NCI-H82 treated with DMSO at 0.1 percent for 48 hours (cell line): ENCODE measurements at regions not wholly inside any gene's neighbourhood (a gene's known extent, or its start where the extent isn't known, plus 50 kb on each side); places are given as distances from the start of the nearest gene placed in this dataset.

Experiments used
- DNase-seq: peaks from one replicate; lab custom pipeline; 2025; ENCODE audit not compliant: unreplicated experiment; lab: John Stamatoyannopoulos, UW

DNA sequence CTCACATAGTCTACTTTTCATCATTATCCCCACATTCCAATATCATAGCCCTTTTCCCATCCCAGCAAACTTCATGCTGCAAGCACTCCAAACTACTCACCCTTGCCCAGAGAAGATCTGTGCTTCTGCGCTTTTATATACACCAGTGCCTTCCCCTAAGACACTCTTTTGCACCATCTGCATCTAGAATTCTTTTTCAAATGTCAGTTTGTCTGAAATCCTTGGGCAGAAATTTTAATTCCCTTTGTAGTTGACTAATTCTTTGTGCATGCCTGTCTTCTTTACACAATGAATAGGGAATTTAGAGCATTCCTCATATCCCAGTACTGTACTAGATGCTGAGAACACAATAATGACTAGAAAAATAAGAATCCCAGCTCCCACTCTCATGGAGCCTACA lies 298.9 kb downstream of the KCNN2 start:
- no peak for DNase-seq

DNA sequence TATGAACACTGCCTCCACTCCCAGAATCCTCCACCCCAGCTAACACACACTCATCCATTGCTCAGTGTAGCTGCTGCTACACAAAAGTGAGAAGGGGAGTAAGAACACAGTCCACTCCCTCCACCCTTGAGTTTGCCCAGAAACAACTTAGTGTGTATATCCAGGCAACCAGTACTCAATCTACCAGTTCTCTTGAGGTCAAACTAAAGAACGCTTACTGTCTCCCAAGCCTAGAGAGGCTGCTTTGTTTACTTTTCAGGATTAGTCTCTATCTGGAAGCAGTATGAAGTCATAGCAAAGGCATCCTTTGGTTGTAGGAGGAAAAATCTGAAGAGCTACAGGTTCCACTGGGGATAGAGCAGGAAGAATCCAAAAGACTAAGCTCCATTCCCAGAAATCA lies 296.3 kb downstream of the KCNN2 start:
- DNase-seq, result no peak

DNA sequence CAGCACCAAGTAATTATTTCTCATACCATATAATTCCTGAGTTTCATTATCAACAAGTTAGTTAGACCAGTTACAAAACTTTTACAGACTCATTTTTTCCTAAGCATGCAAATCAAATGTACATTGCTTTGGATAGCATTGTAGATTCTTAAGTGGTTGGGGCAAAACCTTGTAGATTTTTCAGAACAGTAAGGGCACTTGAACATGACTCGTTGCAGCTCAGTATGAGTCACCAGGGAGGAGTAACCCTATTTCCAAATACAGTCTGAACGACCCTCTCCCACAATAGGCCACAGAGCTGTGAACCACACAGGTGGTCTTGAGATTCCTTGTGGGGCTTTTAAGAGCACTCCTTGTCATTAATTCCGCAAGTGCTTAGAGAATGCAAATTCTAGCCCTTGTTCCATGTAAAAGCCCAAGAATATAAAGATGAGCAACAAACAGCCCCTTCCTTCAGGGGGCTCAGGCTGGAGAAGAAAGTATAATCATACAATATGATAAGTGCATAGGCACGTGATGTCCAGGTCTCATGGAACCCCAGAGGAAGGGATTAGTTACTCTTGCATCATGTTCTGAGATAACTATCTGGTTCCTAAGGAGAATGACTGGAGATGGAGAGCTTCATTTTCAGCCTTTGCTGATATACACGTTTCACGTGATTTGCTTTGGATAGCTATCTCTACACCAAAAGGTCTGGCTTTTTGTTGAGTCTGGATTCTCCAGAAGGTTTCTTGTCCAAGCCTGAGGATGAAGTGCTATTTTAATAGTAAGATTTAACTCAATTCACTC lies 295.7 kb downstream of the KCNN2 start:
- no peak for DNase-seq

DNA sequence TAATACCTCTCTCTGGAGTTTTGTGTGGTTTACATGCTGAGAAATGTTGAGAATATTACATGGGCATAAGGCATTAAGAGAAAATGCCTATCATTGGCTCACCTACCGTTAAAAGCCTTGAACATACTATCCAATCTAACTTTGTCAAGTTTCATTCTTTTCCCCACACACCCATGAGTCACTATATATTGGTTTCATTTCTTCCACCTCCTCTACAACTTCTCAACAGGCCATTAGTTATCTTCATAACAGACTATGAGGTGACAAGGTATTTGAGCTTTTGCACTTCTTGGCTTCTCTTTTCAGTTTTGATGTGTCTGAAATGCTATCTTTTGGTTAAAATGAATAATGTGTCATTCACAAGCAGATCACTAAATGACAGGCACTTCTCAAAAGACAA lies 288.0 kb downstream of the KCNN2 start:
- DNase-seq, result no peak

DNA sequence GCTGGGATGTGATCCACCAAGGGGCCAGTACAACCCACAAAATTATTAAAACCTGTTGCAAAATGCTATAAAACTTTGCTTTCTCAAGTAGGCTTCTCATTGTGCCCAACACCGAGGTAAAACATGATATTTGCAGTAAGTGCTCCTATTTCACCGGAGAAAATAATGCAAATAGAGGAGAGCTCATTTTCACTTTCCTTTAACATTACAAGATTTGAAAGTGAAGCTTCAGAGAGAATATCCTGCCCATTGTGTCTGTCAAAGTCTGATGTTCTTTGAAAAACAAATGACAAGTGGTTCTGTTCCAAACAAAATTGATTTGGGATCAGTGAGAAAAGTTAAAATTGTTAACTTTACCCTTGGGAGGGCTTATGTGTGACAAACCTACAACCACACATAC lies 287.1 kb downstream of the KCNN2 start:
- DNase-seq, result no peak

DNA sequence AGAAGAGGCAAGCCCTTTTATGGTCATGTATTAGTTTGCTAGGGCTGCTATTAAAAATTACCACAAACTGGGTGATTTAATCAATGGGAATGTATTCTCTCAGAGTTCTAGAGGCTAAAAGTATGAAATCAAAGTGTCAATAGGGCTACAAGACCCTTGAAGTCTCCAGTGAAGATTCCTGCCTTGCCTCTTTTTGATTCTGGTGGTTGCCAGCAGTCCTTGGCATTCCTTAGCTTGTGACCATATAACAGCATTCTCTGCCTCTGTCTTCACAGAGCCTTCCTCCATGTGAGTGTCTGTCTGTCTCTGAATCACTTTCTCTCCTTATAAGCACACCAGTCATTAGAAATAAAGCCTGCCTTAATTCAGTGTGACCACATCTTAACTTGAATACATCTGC lies 282.7 kb downstream of the KCNN2 start:
- no peak for DNase-seq

DNA sequence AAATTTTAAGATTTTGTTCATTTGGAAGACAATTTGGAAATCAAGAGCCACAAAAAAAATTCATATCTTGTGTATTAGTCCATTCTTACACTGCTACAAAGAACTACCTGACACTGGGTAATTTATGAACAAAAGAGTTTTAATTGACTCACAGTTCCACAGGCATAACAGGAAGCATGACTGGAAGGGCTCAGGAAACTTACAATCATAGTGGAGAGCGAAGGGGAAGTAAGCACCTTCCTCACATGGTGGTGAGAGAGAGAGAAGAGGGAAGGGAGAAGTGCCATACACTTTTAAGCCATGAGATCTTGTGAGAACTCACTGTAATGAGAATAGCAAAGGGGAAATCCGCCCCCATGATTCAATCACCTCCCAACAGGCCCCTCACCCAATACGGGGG lies 274.4 kb downstream of the KCNN2 start:
- DNase-seq, result no peak

DNA sequence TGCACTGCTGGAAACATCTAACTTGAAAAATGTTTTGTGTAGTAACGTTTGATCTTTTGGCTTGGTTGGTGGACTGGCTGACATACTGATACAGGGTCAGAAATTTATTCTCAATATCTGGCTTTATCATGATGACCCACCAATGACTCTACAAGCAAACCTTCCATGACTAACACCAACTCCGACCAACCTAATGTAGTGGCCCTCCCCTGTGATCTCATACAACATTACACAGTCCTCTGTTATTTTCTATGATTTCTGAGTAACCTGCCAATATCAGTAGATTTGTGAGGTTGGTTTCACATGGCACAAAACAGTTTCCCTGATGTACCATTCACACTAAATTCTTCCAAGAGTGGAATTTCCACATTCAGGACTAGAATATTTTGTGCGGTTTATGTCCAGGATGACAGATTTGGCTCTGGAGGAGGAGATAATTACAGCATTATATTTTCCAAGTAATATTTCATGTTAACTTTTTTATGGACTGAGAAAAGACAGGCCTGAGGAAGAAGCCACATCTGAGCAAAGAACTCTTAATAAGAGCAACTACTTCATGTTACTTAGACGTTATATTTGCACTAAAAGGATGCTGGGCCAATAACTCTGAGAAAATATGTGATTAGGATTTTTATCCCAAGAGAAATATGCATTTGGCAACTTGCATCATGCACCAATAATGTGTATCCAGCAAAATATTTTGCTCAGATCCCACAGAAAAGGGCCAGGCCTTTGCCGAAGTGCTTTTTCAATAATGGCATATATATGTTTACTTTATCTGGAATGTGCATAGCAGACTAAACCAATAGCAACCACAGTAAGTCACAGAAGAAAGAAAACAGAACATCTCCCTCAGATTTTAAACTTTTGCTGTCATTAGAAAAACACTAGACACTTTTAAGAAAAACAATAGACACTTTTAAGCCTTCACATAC lies 273.4 kb downstream of the KCNN2 start:
- DNase-seq, result no peak

DNA sequence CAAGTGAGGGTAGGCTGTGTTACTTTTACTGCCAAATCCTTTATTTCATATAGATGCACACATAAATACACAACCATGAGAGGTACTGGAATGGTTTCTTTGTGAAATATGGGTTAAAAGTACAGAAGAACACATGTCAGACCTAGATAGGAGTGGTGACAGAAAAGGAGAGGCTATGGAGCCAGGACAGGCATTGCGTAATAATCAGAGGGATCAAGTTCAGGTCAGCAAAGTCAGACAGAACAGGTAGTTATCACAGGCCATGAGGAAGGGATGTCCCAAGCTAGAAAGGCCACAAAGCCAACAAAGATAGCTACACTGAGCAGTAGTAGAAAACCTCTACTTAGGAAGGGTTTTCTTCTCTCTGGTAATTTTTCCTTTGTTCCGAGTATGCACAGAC lies 272.6 kb downstream of the KCNN2 start:
- DNase-seq, result no peak

DNA sequence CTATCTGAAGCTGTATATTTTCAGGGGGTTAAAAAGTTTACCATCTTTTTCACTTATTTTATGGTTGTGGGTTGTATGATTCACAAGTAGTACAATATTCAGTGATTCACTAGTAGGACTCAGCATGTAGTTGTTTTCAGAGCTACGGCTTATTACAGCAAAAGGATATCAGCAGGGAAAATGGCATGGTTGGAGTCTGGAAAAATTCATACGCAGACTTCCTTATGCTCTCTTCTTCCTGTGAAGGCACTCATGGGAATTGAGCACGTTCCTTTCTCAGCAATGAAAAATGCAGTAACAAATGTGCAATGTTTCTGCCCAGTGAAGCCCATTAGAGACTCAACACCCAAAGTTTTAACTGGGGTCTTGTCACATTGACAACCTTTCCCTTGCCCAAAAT lies 250.5 kb downstream of the KCNN2 start:
- no peak for DNase-seq

DNA sequence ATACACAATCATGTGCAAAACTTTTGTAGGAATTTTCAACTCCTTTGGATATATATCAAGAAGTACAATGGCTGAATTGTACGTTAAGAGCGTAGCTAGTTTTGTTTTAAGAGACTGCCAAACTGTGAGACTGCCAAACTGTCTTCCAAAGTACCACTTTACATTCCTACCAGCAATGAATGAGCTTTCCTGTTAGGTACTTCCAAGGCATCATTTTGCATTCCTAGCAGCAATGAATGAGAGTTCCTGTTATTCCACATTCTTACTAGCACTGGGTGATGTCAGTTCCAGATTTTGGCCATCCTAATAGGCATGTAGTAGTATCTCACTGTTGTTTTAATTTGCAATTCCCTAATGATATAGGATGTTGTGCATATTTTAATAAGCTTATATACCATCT lies 219.3 kb downstream of the KCNN2 start:
- no peak for DNase-seq

DNA sequence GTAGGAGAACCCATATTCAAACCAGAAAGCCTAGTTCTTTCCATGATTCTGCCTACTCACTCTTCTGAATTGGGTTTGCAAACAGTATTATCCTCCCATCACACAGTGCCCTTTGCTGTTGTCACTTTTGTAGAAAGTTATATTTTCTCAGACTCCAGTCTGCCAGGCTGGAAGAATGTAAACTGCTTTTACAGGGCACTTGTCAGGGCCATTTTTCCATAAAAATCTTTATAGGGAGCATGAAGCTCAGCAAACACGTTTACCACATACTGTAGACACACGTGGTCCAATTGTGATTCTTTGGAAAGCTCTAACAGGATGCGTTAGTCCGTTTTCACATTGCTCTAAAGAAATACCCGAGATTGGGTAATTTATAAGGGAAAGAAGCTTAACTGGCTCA lies 204.0 kb downstream of the KCNN2 start:
- no peak for DNase-seq

DNA sequence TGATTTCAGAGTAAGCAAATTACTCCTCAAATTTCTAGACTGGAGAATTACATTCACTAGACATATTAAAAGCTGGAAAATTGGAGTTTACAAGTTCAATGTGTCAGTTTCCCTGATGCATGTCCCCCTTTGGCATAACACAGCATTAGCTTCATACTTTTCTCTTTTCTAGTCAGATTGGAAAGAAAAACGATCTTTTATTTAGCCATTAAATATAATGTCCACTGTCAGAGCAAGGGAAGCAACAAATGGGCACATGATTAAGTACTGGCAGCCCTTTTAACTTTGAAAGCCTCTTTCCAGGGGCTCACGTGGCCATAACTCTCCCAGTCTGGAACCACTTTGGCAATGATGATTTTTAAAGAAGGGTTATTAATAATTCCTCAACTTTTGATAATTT lies 203.3 kb downstream of the KCNN2 start:
- no peak for DNase-seq

DNA sequence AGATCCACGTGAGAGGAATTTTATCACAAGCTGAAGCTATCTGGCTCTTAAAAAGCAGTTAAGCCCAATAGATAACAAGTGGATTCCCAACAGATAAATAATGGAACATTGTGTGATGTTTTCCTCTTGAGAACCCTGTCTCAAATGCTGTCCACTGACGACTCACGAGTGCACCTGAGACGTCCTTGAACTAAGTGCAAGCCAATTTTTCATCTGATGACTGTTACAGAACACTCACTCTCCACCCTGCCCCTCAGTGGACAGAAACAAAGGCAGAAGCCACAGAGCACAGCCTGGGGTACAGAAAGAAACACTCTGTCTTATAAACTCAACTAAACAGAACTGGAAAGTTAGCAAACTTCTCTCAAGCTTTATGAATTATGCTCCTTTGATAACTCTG lies 199.5 kb downstream of the KCNN2 start:
- DNase-seq, result no peak
